Ammon's horn (tissue), 1 donor: ENCODE measurements at regions not wholly inside any gene's neighbourhood (a gene's known extent, or its start where the extent isn't known, plus 50 kb on each side); places are given as distances from the start of the nearest gene placed in this dataset.
"Not testable (repeated sequence)": the region's sequence is repeated elsewhere in the genome, so short reads cannot be mapped to it uniquely, and the experiment has no call there.

Experiments used
- DNase-seq: peaks from one replicate; pipeline ENCODE4 v3.0.0-alpha.2; 2016; ENCODE audit warnings: low spot score

DNA sequence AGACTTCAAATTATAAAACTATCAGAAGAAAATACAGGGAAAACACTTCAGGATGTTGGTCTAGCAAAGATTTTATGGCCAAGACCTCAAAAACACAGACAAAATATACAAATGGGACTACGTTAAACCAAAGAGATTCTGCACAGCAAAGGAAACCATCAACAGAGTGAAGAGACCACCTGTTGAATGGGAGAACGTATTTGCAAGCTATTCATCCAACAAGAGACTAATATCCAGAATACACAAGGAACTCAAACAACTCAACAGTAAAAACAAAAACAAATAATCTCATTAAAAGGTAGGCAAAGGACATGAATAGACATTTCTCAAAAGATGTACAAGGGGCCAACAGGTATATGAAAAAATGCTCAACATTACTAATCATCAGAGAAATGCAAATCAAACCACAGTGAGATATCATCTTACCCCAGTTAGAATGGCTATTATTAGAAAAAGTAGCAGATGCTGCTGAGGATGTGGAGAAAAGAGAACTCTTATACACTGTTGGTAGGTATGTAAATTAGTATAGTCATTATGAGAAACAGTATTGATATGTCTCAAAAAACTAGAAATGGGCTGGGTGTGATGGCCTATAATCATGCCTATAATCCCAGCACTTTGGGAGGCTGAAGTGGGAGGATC, 112.6 kb downstream of the LRIG2 start:
- no peak for DNase-seq

DNA sequence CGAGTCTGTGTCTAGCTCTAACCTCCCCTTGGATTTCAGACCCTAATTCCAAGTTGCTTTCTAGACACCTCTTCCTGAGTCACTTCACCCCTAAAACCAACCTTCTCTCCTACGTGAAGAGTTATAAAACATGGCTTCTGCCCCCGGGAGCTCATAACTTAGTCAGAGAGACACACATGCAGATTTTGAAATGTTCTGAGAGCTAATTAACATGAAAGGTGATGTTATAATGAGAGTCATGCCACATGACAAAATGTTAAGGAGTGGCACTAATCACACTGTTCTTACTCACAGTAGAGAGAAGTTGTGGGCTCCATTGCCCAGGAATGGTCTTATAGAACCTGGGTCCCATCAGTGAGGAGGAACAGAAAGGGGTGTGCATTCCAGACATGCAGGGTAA, 117.1 kb downstream of the LRIG2 start:
- no peak for DNase-seq

DNA sequence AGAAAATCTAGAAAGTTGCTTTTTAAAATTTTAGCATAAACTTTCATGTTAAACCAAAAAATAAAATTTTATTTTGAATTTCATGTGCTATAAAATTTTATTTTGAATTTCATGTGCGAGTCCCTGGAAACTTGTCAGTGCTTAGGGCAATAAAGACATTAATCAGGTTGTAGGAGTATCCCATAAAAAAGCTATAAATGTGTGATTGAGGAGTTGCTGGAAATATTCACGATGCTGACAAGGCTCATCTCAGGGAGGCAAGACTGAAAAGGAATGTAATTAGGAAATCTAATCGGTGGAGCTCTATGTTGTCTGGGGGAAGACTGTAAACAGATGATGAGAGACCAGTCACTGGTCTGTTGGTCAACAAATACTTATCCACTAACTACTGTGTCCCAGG, 117.9 kb downstream of the LRIG2 start:
- DNase-seq = no peak

DNA sequence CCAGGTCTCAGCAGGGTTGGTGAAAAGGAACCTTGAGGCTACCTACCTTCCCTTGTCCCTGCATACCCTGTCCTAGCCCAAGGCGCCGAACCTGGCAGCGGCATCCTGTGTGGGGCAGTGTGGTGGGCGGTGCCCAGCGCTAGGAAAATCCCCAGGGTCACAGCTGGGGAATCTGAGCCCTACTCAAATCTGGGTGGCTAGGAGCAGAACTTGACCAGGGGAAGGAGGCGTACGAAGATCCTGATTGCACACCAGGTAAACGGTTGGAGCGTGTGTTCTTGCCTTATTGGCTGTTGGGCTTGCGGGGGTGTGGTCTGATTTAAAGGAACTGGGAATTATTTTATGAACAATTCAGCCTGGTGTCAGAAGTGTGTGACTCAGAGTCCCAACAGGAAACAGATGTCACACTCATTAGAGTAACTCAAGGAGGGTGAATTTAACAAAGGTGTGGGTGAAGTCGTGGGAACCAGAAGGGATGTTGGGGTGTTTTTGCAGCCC, 118.6 kb downstream of the LRIG2 start:
- no peak for DNase-seq

DNA sequence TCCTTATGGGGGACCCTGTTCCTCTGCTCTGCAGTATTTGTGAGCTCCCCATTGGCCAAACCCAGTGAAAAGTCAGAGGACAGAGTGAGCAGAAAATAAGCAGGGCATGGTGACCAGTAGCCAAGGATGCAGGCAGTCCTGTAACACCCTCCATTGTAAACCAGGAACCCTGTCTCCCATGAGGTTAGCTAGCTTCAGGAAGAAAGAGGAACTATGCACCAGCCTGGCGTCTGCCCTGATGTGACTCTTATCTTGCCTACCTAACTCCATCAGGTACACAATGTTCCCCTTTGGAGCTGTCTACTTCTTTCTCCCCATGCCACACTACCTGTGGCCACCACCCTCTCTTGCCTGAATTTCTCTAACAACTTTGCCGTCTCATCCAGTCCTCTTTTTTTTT, 119.2 kb downstream of the LRIG2 start:
- no peak for DNase-seq

DNA sequence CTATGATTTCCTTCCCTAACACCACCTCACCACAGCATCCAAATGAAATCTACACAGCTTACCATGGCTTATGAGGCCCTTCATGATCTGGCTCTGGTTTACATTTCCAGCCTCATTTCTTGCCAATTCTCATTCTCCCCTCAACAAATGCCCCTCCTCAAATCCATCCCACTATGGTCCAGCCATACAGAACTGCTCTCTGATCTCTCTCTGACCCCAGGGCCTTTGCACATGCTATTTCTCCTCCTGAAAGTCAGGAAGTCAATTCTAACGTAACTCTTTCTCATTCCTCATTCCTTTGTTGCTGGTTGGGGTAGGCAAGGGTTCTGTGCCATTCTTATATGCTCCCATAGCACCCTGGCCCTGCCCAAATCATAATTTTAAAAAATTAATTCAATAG, 120.0 kb downstream of the LRIG2 start:
- DNase-seq = no peak

DNA sequence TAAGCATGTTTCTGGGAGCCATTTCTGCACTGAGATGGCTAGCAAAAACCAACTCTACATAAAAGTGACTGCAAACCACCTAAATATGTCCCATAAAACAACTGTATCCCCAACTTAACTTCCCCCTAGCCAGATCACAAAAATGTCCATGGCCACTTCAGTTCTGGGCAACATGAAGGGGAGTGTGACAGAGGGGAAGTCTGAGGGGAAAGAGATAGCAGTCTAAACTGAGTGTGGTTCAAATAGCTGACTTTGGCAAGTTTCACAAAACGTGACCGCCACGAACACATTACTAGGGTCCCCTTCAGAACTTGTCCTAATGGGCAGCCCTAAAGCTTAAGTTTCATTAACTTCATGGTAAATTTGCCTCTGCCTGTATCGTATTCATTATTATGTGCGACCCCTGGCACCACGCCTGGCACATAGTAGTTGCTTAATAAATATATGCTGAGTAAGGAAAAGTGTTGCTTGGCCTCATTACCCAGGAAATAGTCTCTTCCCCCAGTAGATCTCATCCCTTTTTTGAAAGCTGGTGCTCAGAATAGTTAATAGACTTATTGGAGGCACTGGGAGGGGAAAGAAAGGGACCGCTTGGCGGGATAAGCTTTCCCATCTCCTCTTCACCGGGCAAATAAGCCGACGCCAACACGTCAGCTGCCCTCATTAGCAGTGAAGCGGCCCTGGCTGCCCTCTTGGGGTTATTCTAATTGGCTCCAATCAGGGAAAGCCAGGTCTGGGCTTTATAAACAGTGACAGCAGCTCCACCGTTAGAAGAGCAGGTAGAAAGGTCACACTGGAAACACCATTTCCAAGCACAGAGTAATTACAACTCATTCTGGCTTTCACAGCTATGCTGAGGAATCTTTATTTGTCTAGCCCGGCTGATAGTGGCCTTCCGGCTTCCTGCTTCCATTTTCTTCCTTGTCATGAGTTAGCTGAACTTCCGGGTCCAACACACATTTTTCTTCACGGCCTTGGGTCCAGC, 122.1 kb downstream of the LRIG2 start:
- no peak for DNase-seq

DNA sequence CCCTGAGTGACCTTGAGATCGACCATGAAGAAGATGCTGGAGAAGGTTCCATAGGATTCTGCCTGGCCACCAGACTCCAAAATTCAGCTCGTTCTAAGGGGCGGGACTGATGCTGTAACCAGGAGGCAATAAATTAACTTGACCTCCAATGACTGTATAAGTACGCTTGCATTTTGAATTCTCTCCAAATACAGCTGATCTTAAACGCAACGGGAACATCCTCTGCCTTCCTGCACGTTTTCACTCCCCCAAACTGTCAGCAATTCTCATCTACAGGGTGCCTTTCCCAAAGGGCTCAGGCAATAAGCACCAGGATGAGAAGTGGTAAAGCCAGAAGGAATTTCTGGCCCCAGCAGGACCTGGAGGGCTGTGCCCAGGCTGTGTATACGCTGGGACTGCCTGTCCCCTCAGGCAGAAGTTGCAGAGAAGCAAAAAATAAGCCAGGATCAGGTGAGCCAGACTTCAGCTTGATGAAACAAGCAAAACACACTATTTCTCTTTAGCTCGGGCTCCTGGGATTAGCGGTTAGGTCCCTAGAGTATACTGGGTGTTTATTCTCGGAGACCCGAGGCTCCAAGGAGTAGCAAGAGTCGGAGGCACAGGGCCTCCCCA, 124.8 kb downstream of the LRIG2 start:
- DNase-seq = no peak

DNA sequence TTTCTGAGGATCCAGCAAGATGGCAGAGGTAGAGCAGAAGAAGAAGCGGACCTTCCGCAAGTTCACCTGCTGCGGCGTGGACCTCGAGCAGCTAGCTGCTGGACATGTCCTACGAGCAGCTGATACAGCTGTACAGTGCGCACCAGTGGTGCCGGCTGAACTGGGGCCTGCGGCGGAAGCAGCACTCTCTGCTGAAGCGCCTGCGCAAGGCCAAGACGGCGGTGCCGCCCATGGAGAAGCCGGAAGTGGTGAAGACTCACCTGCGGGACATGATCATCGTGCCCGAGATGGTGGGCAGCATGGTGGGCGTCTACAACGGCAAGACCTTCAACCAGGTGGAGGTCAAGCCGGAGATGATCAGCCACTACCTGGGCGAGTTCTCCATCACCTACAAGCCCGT, 125.8 kb downstream of the LRIG2 start:
- DNase-seq = no peak

DNA sequence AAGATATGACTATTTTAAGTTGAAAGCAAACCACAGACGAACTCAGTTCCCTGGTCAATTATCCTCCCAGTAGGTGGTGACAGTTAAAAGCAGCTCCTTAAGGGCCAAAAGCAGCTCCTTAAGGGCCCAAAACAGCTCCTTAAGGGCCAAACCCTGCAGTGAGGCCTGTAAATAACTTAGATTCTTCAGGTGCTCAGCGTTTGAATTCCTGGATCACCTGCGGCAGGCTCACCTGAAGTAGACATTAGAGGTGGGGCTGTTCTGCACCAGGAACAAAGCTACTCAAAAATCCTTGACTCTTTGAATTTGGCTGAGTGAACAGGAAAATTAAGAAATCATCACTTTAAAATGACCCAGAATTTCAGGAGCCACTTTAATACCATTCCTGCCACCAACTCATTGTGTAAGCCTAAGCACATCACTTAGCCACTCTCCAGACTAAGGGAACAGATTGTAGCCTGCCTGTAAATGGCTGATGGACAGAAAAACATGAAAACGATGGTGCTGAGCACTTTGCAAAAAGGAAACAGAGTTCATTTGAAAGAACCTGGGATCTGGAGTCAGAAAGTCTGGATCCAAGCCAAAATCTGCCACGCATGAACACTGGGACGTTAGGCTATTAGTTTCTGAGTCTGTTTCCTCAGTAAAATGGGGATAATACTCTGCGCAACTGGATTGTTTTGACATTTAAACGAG, 126.9 kb downstream of the LRIG2 start:
- DNase-seq = peak; percentile 5

DNA sequence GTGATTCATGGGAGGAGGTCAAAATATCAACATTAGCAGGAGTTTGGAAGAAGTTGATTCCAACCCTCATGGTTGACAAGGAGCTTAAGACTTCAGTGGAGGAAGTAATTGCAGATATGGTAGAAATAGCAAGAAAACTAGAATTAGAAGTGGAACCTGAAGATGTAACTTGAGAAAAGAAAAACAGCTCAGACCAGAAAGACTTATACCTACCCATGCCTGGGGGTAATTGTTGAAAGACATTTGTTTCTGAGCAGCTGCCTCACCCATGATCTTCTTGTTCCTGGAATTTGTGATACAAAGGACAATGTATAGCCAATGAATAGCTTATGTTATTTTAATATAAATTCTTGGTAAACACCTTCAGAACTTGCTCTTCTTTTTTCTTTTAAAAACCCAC, 128.6 kb downstream of the LRIG2 start:
- no peak for DNase-seq

DNA sequence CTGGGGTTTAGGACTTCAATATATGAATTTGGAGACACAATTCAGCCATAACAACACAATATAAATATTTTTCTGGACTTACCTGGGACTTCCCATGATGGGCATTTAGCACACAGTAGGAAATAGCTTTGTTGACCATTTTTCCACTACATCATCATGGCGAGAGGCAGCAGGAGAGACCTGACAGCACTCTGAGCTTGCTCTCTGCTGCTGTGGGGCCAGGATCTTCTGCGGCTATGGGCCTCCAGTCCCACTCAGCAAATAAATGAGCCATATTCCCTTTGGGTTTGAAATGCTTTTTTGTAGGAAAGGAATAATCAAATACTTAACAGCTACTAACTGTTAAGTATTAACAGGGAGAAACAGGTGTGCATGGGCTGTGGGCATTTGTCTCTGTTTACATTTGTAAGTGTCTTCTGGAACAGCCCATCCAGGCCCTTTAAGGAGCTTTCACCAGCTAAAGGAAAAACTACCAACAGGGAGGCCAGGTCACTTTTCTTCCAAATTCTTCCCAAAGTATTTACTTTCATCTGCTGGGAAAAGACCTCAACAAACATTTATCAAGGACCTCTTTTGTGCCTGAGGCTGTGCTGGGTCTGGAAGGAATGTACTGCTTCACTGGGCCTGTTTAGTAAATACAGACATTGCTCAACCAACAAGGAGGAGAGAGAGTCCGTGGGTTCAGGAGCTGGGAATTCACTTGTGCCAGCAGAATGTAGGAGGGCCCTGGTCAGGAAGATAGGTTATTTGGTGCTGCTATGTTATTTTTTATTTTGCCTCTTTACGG, 133.2 kb downstream of the LRIG2 start:
- no peak for DNase-seq

DNA sequence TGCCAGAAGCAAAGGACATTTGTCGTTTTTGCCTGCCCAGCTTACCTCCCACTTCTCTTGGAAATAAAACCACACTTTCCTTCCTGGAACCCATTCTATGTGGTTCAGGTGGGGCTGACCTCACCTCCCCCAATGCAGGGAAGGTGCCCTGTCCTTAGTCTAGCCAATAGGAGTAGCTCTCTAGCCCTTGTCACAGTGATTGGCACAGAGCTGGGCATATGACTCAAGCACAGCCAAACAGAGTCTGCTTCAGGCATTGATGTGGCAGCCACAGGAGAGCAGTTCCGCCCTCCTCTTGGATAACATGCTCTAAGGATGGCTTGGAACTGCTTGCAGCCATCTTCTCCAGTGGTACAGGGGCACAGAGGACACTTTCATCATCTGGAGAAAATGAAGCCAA, 134.0 kb downstream of the LRIG2 start:
- DNase-seq = no peak

DNA sequence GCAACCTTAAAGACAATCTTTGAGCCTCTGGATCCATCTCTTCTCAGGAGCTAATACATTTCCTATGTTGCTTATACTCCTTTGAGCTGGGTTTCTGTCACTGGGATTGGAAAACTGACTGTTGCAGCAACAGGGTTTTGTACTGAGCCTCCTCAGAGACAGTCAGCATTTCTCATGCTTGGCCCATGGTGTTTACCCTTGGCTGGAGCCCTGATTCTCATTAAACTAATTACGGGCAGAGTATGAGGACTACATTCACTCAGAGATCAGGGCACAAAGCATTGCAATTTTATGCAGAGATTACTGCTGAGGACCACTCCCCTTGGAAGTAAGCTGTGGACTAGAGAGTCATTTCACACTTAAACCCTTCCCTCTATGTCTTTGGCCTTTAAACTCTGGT, 134.5 kb downstream of the LRIG2 start:
- DNase-seq = no peak

DNA sequence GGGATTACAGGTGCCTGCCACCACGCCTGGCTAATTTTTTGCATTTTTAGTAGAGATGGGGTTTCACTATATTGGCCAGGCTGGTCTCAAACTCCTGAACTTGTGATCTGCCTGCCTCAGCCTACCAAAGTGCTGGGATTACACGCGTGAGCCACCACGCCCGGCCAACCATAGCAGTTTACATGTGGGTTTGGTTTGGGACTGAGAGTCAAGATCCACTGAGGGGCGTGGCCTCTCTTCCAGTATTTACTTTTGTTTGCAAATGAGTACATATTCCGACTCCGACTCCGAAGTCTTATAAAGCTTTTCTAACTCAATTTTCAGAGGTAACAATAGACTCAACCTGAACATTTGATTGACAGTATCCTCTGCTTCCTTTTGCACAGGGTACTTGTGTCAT, 135.4 kb downstream of the LRIG2 start:
- DNase-seq = not testable (repeated sequence)

DNA sequence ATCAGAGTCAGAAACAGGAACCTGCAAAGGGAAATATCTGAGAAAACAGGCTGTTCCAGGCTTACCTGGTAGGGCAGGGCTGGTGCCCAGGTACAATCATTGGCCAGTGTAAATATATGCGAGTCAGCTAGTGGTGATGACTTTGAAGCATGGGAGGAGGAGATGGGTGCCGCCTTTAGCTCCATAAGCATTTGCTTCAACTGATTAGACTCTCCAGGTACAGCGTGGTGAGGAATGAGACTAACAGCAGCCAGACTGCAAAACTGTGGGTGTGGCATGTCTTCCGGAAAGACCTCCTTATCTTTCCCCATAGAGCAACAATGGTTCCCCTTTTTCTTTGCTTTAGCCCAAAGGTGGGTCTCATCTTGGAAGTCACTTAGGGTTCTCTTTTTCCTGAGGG, 137.2 kb downstream of the LRIG2 start:
- DNase-seq = no peak

DNA sequence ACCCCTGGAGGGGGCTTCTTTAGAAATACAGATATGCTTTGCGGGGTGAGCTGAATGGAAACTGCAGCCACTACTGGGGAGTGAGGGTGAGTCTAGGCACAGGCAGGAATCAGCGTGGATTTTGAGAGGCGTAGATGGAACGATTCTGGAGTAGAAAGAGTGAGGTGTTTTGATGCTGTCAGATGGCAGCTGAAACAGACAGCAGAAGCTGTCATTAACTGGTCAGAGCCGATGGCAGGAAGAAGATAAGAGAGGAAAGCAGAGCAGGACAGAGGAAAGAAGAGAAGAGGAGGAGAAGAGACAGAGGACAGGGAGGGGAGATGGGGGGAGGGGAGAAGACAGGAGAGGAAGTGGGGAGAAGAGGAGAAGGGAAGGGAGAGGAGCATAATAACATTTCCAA, 138.5 kb downstream of the LRIG2 start:
- DNase-seq = no peak

DNA sequence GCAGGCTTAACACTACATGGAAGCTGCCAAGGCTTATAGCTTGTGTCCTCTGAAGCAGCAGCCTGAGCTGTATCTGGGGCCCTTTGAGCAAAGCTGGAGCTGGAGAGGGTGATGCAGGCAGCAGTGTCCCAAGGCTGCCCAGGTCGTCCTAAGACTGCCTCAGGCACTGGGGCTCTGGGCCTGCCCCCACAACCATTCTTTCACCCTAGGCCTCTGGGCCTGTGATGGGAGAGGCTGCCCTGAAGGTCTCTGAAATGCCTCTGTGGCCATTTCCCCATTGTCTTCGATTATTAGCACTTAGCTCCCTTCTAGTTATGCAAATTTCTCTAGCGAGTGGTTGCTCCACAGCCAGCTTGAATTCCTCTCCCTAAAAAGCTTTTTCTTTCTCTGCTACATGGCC, 142.0 kb downstream of the LRIG2 start:
- DNase-seq = no peak

DNA sequence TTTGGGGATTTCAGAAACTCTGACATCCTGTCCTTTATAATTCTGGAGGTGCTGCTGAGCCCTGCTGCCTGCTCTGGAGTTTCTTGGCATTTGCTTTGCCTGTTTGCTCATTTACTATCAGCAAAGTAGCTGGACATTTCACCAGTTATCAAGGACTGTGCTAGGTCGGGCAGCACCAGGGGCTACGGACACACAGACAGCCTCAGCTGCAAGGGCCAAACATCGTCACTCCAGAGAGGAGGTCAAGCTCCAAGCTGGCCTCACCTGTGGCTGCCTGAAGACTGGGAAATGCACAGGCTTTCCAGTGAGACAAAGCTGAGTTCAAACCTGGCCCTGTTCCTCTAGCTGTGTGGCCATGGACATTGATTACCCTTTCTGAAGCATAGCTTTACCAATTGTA, 143.7 kb downstream of the LRIG2 start:
- no peak for DNase-seq

DNA sequence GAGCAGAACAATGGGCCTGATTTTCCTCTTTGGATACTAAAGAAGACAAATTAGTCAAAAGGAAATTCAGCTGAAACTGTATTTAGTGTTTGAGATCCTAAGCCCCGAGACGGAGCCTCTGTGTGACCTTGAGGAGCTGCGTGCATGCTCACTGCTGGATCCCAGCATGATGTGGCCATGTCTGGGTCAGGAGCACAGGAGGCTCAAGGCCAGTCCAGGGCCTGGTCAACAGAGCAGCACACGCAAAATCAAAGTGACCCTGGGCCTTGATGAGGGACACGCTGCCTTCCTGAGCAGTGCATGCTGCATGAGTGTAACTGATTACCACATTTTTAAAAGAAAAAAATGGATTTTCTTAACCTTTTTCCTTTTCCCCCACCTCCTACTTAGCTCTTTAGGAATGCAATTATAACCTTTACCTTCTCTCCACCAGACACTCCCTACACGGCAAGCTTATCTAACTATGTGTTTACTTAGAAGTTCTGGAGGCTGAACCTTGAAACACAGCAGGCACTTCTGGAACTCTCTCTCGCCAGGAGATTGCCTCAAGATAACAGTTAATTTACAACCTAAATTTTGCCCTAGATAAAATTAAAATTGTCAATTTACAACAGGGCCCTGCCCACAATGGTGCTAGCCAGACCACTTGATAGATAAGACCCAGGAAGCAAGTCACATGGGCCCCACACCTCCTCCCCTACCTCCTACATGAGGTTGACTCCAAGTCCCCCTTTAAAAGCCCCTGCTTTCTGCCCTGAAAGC, 144.6 kb downstream of the LRIG2 start:
- DNase-seq = no peak

DNA sequence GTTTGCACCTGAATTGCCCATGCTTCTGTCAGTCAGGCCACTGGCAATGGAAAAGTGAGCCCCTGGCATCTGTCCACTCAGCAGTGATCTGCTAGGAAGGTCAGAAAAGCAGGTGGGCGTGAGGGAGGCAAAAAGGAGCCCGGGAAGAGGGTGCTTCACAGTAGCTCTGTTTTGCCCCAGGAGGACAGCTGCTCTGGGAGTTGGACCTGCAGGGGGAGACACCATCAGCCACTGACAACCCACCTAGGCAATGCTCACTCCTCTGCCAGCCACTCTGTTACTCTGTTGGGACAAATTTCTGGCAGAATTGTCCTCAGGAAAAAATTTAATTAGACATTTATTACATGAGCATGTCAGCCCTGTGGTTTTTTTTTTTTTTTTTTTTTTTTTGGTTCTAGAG, 146.4 kb downstream of the LRIG2 start:
- DNase-seq = no peak
